ENCODE measurements at regions not wholly inside any gene's neighbourhood (a gene's known extent, or its start where the extent isn't known, plus 50 kb on each side); places are given as distances from the start of the nearest gene placed in this dataset.

DNA sequence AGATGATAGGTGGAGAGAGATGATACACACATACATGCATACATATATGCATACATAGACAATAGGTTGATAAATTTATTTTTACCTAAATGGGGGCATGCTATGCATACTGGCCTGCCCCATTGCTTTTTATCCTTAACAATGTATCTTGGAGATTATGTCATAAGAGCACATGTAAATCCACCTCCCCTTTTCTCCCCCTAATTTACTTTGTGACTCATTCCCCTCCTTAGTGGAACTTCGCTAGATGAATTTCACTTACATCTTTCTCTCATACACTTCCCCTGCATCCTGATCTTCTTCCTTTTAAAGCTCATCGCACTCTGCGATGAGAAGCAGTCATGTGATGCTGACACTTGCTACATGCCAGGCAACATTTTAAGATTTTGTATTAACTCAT lies 223.6 kb downstream of the C1D start:
- TF ChIP-seq, protein P1, sequence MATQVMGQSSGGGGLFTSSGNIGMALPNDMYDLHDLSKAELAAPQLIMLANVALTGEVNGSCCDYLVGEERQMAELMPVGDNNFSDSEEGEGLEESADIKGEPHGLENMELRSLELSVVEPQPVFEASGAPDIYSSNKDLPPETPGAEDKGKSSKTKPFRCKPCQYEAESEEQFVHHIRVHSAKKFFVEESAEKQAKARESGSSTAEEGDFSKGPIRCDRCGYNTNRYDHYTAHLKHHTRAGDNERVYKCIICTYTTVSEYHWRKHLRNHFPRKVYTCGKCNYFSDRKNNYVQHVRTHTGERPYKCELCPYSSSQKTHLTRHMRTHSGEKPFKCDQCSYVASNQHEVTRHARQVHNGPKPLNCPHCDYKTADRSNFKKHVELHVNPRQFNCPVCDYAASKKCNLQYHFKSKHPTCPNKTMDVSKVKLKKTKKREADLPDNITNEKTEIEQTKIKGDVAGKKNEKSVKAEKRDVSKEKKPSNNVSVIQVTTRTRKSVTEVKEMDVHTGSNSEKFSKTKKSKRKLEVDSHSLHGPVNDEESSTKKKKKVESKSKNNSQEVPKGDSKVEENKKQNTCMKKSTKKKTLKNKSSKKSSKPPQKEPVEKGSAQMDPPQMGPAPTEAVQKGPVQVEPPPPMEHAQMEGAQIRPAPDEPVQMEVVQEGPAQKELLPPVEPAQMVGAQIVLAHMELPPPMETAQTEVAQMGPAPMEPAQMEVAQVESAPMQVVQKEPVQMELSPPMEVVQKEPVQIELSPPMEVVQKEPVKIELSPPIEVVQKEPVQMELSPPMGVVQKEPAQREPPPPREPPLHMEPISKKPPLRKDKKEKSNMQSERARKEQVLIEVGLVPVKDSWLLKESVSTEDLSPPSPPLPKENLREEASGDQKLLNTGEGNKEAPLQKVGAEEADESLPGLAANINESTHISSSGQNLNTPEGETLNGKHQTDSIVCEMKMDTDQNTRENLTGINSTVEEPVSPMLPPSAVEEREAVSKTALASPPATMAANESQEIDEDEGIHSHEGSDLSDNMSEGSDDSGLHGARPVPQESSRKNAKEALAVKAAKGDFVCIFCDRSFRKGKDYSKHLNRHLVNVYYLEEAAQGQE (IDR thresholded peaks at IDR 0.05; ENCODE audit: unreplicated experiment) = no peak
- TF ChIP-seq, protein P2, sequence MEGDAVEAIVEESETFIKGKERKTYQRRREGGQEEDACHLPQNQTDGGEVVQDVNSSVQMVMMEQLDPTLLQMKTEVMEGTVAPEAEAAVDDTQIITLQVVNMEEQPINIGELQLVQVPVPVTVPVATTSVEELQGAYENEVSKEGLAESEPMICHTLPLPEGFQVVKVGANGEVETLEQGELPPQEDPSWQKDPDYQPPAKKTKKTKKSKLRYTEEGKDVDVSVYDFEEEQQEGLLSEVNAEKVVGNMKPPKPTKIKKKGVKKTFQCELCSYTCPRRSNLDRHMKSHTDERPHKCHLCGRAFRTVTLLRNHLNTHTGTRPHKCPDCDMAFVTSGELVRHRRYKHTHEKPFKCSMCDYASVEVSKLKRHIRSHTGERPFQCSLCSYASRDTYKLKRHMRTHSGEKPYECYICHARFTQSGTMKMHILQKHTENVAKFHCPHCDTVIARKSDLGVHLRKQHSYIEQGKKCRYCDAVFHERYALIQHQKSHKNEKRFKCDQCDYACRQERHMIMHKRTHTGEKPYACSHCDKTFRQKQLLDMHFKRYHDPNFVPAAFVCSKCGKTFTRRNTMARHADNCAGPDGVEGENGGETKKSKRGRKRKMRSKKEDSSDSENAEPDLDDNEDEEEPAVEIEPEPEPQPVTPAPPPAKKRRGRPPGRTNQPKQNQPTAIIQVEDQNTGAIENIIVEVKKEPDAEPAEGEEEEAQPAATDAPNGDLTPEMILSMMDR (conservative IDR thresholded peaks at IDR 0.05; ENCODE audit: low read depth in 2 of 2) = no peak
- TF ChIP-seq EZH2phosphoT487 (IDR thresholded peaks at IDR 0.05; ENCODE audit: unreplicated experiment) (no peak), EZH2 (IDR thresholded peaks at IDR 0.05; ENCODE audit: low read depth, unreplicated experiment) (no peak), ZNF331 (CRISPR knock-in tag; IDR thresholded peaks at IDR 0.05; ENCODE audit: low read depth) (no peak), POLR2AphosphoS5 (IDR thresholded peaks at IDR 0.05; ENCODE audit: low read depth) (no peak), ZNF114 (CRISPR knock-in tag; IDR thresholded peaks at IDR 0.05) (no peak), CREB1 (CRISPR knock-in tag; IDR thresholded peaks at IDR 0.05; ENCODE audit: low read depth) (no peak), JUNB (IDR thresholded peaks at IDR 0.05; ENCODE audit: unreplicated experiment) (no peak)
- TF ChIP-seq, protein P3, sequence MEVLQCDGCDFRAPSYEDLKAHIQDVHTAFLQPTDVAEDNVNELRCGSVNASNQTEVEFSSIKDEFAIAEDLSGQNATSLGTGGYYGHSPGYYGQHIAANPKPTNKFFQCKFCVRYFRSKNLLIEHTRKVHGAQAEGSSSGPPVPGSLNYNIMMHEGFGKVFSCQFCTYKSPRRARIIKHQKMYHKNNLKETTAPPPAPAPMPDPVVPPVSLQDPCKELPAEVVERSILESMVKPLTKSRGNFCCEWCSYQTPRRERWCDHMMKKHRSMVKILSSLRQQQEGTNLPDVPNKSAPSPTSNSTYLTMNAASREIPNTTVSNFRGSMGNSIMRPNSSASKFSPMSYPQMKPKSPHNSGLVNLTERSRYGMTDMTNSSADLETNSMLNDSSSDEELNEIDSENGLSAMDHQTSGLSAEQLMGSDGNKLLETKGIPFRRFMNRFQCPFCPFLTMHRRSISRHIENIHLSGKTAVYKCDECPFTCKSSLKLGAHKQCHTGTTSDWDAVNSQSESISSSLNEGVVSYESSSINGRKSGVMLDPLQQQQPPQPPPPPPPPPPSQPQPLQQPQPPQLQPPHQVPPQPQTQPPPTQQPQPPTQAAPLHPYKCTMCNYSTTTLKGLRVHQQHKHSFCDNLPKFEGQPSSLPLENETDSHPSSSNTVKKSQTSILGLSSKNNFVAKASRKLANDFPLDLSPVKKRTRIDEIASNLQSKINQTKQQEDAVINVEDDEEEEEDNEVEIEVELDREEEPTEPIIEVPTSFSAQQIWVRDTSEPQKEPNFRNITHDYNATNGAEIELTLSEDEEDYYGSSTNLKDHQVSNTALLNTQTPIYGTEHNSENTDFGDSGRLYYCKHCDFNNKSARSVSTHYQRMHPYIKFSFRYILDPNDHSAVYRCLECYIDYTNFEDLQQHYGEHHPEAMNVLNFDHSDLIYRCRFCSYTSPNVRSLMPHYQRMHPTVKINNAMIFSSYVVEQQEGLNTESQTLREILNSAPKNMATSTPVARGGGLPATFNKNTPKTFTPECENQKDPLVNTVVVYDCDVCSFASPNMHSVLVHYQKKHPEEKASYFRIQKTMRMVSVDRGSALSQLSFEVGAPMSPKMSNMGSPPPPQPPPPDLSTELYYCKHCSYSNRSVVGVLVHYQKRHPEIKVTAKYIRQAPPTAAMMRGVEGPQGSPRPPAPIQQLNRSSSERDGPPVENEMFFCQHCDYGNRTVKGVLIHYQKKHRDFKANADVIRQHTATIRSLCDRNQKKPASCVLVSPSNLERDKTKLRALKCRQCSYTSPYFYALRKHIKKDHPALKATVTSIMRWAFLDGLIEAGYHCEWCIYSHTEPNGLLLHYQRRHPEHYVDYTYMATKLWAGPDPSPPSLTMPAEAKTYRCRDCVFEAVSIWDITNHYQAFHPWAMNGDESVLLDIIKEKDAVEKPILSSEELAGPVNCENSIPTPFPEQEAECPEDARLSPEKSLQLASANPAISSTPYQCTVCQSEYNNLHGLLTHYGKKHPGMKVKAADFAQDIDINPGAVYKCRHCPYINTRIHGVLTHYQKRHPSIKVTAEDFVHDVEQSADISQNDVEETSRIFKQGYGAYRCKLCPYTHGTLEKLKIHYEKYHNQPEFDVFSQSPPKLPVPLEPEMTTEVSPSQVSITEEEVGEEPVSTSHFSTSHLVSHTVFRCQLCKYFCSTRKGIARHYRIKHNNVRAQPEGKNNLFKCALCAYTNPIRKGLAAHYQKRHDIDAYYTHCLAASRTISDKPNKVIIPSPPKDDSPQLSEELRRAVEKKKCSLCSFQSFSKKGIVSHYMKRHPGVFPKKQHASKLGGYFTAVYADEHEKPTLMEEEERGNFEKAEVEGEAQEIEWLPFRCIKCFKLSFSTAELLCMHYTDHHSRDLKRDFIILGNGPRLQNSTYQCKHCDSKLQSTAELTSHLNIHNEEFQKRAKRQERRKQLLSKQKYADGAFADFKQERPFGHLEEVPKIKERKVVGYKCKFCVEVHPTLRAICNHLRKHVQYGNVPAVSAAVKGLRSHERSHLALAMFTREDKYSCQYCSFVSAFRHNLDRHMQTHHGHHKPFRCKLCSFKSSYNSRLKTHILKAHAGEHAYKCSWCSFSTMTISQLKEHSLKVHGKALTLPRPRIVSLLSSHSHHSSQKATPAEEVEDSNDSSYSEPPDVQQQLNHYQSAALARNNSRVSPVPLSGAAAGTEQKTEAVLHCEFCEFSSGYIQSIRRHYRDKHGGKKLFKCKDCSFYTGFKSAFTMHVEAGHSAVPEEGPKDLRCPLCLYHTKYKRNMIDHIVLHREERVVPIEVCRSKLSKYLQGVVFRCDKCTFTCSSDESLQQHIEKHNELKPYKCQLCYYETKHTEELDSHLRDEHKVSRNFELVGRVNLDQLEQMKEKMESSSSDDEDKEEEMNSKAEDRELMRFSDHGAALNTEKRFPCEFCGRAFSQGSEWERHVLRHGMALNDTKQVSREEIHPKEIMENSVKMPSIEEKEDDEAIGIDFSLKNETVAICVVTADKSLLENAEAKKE (CRISPR knock-in tag; IDR thresholded peaks at IDR 0.05) = no peak
